GM12878 (cell line): ENCODE measurements at regions not wholly inside any gene's neighbourhood (a gene's known extent, or its start where the extent isn't known, plus 50 kb on each side); places are given as distances from the start of the nearest gene placed in this dataset.

Experiments
- ATF3 ChIP-seq: IDR thresholded peaks from 2 replicates; pipeline ENCODE4 v1.6.1; 2011; ENCODE audit warnings: low read depth, mild to moderate bottlenecking, low read length, moderate library complexity, borderline replicate concordance; ENCODE audit errors: extremely low read depth
- BRCA1 ChIP-seq: IDR thresholded peaks from 2 replicates; pipeline ENCODE4 v1.6.1; 2011; ENCODE audit warnings: low read depth, low read length, improper control_type of control experiment
- CBFB ChIP-seq: IDR thresholded peaks from 2 replicates; pipeline ENCODE4 v1.6.1; 2016; ENCODE audit warnings: antibody characterized with exemption, low read depth
- CBX3 ChIP-seq: fragments of 200-600 bp; sonication (generic); IDR thresholded peaks from 2 replicates; pipeline ENCODE4 v1.6.1; 2016; ENCODE audit warnings: low read depth, borderline replicate concordance
- CBX5 ChIP-seq: sonication (generic); IDR thresholded peaks from 2 replicates; pipeline ENCODE4 v1.6.1; 2016; ENCODE audit warnings: low read depth, moderate library complexity, mild to moderate bottlenecking, inconsistent platforms
- CHD1 ChIP-seq: IDR thresholded peaks from 2 replicates; pipeline ENCODE4 v1.6.1; 2012; ENCODE audit warnings: low read depth, low read length, improper control_type of control experiment
- CTCF ChIP-seq, 3 experiments: IDR thresholded peaks in 2 of 3; conservative IDR thresholded peaks in 1 of 3; 2 replicates each; pipeline ENCODE4 v1.5.1; 2011; ENCODE audit warnings: low read depth in 3 of 3, low read length in 3 of 3, mild to moderate bottlenecking in 3 of 3, control low read depth in 2 of 3, moderate library complexity in 2 of 3, inconsistent platforms in 1 of 3, mixed read lengths in 1 of 3; ENCODE audit not compliant: control insufficient read depth in 2 of 3, insufficient read depth in 1 of 3; ENCODE audit errors: extremely low read depth in 1 of 3
- EP300 ChIP-seq, 2 experiments: fragments of 150-350 bp in 1 of 2; IDR thresholded peaks; 2 replicates each; pipeline ENCODE4 v1.6.1; 2011 to 2012; ENCODE audit warnings: low read depth in 2 of 2, low read length in 2 of 2, borderline replicate concordance in 1 of 2, improper control_type of control experiment in 1 of 2, inconsistent platforms in 1 of 2; ENCODE audit not compliant: control insufficient read depth in 1 of 2
- GATAD2B ChIP-seq: fragments of 450-650 bp; conservative IDR thresholded peaks from 2 replicates; pipeline ENCODE4 v1.6.1; 2017; ENCODE audit warnings: low read depth, mild to moderate bottlenecking, moderate library complexity
- HDGF ChIP-seq: fragments of 450-650 bp; IDR thresholded peaks from 2 replicates; pipeline ENCODE4 v1.6.1; 2016; ENCODE audit warnings: antibody characterized with exemption
- IKZF2 ChIP-seq, 2 experiments: fragments of 450-650 bp; IDR thresholded peaks; 2 replicates each; pipeline ENCODE4 v1.6.1; 2017; ENCODE audit warnings: mild to moderate bottlenecking in 2 of 2, moderate library complexity in 2 of 2
- KDM1A ChIP-seq: fragments of 200-600 bp; sonication (generic); IDR thresholded peaks from 2 replicates; pipeline ENCODE4 v1.6.1; 2016; ENCODE audit warnings: borderline replicate concordance
- MXI1 ChIP-seq: fragments of 150-350 bp; IDR thresholded peaks from 2 replicates; pipeline ENCODE4 v1.6.1; 2011; ENCODE audit warnings: low read depth, mild to moderate bottlenecking, inconsistent platforms, low read length, improper control_type of control experiment
- NFIC ChIP-seq: IDR thresholded peaks from 2 replicates; pipeline ENCODE4 v1.6.1; 2012; ENCODE audit warnings: low read depth, mild to moderate bottlenecking, inconsistent platforms, low read length, moderate library complexity
- NFYA ChIP-seq: IDR thresholded peaks from 2 replicates; pipeline ENCODE4 v1.6.1; 2011; ENCODE audit warnings: low read depth, mild to moderate bottlenecking, low read length, improper control_type of control experiment, borderline replicate concordance
- NFYB ChIP-seq: IDR thresholded peaks from 2 replicates; pipeline ENCODE4 v1.6.1; 2011; ENCODE audit warnings: low read depth, mild to moderate bottlenecking, low read length, improper control_type of control experiment, moderate library complexity; ENCODE audit not compliant: insufficient read depth
- NR2C1 ChIP-seq: fragments of 450-650 bp; IDR thresholded peaks from 2 replicates; pipeline ENCODE4 v1.6.1; 2017; ENCODE audit warnings: antibody characterized with exemption, mild to moderate bottlenecking, moderate library complexity
- NR2C2 ChIP-seq: IDR thresholded peaks from 2 replicates; pipeline ENCODE4 v1.6.1; 2011; ENCODE audit warnings: borderline replicate concordance, low read depth; ENCODE audit not compliant: control insufficient read depth, insufficient read length
- NR2F1 ChIP-seq: fragments of 450-650 bp; conservative IDR thresholded peaks from 2 replicates; pipeline ENCODE4 v1.6.1; 2017; ENCODE audit warnings: mild to moderate bottlenecking
- PAX5 ChIP-seq: IDR thresholded peaks from 2 replicates; pipeline ENCODE4 v1.6.1; 2011; ENCODE audit warnings: low read depth, low read length, borderline replicate concordance
- PKNOX1 ChIP-seq: fragments of 450-650 bp; IDR thresholded peaks from 2 replicates; pipeline ENCODE4 v1.6.1; 2016; ENCODE audit warnings: mild to moderate bottlenecking
- RCOR1 ChIP-seq: conservative IDR thresholded peaks from 2 replicates; pipeline ENCODE4 v1.6.1; 2012; ENCODE audit warnings: low read depth, low read length, improper control_type of control experiment
- SP1 ChIP-seq: IDR thresholded peaks from one replicate; pipeline ENCODE4 v1.6.1; 2011; ENCODE audit warnings: low read depth, low read length
- TARDBP ChIP-seq: IDR thresholded peaks from 2 replicates; pipeline ENCODE4 v1.6.1; 2016; ENCODE audit warnings: borderline replicate concordance
- TCF7 ChIP-seq: IDR thresholded peaks from 2 replicates; pipeline ENCODE4 v1.6.1; 2014; ENCODE audit warnings: antibody characterized with exemption, borderline replicate concordance
- ZNF207 ChIP-seq: fragments of 450-650 bp; IDR thresholded peaks from 2 replicates; pipeline ENCODE4 v1.6.1; 2014; ENCODE audit warnings: antibody characterized with exemption, mild to moderate bottlenecking, borderline replicate concordance
- ZNF24 ChIP-seq: fragments of 450-650 bp; IDR thresholded peaks from 2 replicates; pipeline ENCODE4 v1.6.1; 2017; ENCODE audit warnings: antibody characterized with exemption, mild to moderate bottlenecking
- ZNF622 ChIP-seq: fragments of 450-650 bp; IDR thresholded peaks from 2 replicates; pipeline ENCODE4 v1.6.1; 2017; ENCODE audit warnings: mild to moderate bottlenecking, inconsistent platforms
- TF ChIP-seq, protein P1 (sequence below): IDR thresholded peaks from 2 replicates; pipeline ENCODE4 v1.6.1; 2012; ENCODE audit warnings: low read depth, low read length, improper control_type of control experiment

GRCh38 chr12:31804185-31804504 is 75.3 kb upstream of the AMN1 start (continued):
- TF ChIP-seq CTCF (IDR thresholded peaks at IDR 0.05 in 2 of 3, conservative IDR thresholded peaks at IDR 0.05 in 1 of 3; ENCODE audit: control insufficient read depth in 2 of 3, extremely low read depth in 1 of 3, insufficient read depth in 1 of 3, low read depth in 3 of 3, low read length in 3 of 3) = no peak
- TF ChIP-seq KDM1A = no peak
- TF ChIP-seq CBX3 = no peak
- no peak for TF ChIP-seq NR2F1
- no peak for TF ChIP-seq TCF7
- 0 out of 2 replicates have a peak, but pooled peaks have one; percentile 62 for TF ChIP-seq ZNF24
- TF ChIP-seq, protein P1, sequence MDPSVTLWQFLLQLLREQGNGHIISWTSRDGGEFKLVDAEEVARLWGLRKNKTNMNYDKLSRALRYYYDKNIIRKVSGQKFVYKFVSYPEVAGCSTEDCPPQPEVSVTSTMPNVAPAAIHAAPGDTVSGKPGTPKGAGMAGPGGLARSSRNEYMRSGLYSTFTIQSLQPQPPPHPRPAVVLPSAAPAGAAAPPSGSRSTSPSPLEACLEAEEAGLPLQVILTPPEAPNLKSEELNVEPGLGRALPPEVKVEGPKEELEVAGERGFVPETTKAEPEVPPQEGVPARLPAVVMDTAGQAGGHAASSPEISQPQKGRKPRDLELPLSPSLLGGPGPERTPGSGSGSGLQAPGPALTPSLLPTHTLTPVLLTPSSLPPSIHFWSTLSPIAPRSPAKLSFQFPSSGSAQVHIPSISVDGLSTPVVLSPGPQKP = no peak
- TF ChIP-seq EP300 (IDR thresholded peaks at IDR 0.05; ENCODE audit: borderline replicate concordance in 1 of 2, control insufficient read depth in 1 of 2, low read depth in 2 of 2, low read length in 2 of 2) = peak in 1 of 2 experiments; percentile 50; a peak in 1 of 4 replicates
- TF ChIP-seq CBX5 = no peak
- TF ChIP-seq GATAD2B = no peak
- TF ChIP-seq ATF3 = no peak
- TF ChIP-seq MXI1 = no peak
- peak; percentile 66 to 68; a peak in 3 of 4 replicates for TF ChIP-seq IKZF2 (IDR thresholded peaks at IDR 0.05)
- TF ChIP-seq NR2C2 = no peak
- no peak for TF ChIP-seq RCOR1
- no peak for TF ChIP-seq HDGF
- peak; percentile 52; the same call in 1 of the 2 replicates for TF ChIP-seq PAX5
- no peak for TF ChIP-seq CHD1
- no peak for TF ChIP-seq PKNOX1
- TF ChIP-seq ZNF207 = no peak
- TF ChIP-seq NR2C1 = no peak
- no peak for TF ChIP-seq NFYB
- TF ChIP-seq BRCA1 = no peak
- TF ChIP-seq ZNF622 = no peak
- TF ChIP-seq NFIC = peak; percentile 56; the same call in 1 of the 2 replicates
- no peak for TF ChIP-seq TARDBP
- no peak for TF ChIP-seq NFYA
- TF ChIP-seq SP1 = no peak
- TF ChIP-seq CBFB = no peak
